NCI-H345 (cell line): ENCODE measurements at regions not wholly inside any gene's neighbourhood (a gene's known extent, or its start where the extent isn't known, plus 50 kb on each side); places are given as distances from the start of the nearest gene placed in this dataset.
"Not testable (repeated sequence)": the region's sequence is repeated elsewhere in the genome, so short reads cannot be mapped to it uniquely, and the experiment has no call there.

Experiments used
- DNase-seq: peaks from one replicate; lab custom pipeline; 2025; lab: John Stamatoyannopoulos, UW

- DNase-seq = no peak
These were observed 158.8 kb downstream of the NDUFA10 start for GRCh38 chr2:239866350-239866749.

GRCh38 chr2:239865856-239866255, 159.3 kb downstream of the NDUFA10 start:
- not testable (repeated sequence) for DNase-seq

DNA sequence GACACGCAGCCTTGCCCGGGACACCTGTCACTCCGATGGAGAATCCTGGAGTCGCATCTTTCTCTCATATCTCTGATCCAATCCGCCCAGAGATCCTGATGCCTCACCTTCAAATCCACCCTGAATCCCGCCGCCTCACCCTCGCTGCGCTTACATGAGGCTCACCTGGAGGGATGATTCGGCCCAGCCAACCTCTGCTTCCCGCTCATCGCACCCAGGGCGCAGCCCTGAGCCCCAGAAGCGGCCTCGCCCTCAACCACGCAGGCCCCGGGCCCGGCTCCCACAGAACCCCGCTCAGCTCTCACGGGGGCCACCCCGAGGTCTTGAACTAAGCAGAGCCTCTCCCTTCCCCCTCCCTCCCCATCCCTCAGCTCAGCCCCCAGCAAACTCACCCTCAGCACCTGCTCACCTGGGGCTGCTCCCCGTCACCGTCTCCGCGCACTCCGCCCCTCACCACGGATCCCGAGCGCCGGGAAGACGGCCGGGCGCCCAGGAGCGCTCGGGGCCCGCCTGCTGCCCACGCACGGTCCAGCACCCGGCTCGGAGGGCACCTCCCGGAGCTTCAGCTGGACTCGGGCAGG, 160.0 kb downstream of the NDUFA10 start:
- no peak for DNase-seq

DNA sequence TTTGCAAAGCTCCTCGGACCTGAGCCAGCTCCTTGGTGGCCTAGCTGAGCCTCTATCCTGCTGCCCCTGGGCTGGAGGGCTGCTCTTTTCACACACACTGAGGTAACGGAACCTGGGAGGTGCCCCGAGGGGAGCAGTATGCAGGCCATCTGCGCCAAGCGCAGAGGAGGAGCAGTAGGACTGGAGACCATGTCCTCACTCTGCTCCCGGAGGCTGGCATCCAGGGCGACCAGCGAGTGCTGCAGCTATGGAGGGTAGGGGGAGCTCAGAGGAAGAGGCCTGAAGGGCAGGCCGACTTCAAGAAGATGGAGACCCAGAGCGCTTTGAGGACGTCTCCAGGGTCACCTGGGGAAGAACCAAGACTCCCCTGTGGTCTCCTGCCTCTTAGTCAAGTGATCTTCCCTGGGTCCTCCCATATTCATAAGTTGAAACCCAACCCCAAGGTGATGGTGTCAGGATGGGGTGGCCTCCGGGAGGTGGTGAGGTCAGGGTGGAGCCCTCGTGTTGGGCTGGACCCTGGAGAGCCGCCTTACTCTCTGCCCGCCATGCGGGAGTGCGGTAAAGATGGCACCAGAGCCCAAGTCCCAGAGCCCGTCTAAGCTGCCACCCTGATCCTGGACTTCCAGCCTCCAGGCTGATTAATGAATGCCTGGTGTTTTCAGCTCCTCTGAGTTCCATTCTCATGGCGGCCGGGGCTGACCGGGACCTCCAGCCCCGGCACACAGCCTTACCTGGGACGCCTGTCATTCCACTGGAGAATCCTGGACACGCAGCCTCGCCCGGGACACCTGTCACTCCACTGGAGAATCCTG, 160.7 kb downstream of the NDUFA10 start:
- DNase-seq = no peak

DNA sequence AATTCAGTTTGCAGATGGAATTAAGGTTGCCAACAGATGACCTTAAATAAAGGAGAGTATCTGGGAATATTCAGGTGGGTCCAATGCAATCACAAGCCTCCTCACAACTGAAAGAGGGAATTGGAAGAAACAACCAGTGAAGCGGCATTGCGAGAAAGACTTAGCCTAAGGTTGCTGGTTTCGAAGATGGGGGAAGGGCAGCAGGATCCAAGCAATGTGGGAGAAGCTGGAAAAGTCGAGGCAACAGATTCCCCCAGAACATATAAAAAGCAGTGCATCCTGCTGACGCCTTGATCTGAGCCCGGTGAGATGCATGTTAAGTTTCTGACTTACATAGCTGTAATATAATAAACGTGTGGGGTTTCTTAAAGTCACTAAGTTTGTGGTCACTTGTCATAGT, 162.5 kb downstream of the NDUFA10 start:
- DNase-seq = no peak

DNA sequence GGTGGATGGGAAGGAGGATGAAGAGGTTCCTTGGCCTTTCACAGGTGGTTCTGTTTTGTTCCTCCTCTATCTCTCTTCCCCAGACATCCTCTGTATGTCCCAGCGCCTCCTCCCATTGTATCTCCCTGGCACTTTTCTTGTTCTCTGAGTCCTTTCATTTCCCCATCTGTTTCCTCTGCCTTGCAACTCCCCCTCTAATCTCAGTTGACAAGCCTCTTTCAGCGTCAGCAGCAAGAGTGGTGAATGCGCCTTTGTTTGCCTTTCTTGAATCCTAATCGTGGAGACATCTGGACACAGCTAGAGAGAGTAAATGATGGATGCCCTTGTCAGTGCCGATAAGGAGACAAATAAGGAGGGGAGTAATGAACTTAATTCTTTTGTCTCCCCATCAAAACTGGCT, 167.0 kb downstream of the NDUFA10 start:
- DNase-seq = no peak

DNA sequence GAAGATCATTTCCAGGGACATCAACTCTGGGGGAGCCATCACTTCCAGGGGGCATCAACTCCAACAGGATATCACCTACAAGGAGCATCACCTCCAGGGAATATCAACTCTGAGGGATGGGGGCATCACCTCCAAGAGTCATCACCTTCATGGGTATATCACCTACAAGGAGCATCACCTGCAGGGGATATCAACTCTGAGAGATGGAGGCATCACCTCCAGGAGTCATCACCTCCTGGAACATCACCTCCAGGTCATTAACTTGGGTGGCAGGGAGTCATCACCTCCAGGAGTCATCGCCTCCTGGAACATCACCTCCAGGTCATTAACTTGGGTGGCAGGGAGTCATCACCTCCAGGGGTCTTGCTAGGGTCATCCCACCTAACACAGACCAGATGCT, 167.6 kb downstream of the NDUFA10 start:
- DNase-seq = no peak

GRCh38 chr2:239856620-239857285, 168.4 kb downstream of the NDUFA10 start:
- DNase-seq = no peak

GRCh38 chr2:239855863-239856587, 169.1 kb downstream of the NDUFA10 start:
- DNase-seq = no peak

GRCh38 chr2:239854596-239854995, 170.5 kb downstream of the NDUFA10 start:
- no peak for DNase-seq

DNA sequence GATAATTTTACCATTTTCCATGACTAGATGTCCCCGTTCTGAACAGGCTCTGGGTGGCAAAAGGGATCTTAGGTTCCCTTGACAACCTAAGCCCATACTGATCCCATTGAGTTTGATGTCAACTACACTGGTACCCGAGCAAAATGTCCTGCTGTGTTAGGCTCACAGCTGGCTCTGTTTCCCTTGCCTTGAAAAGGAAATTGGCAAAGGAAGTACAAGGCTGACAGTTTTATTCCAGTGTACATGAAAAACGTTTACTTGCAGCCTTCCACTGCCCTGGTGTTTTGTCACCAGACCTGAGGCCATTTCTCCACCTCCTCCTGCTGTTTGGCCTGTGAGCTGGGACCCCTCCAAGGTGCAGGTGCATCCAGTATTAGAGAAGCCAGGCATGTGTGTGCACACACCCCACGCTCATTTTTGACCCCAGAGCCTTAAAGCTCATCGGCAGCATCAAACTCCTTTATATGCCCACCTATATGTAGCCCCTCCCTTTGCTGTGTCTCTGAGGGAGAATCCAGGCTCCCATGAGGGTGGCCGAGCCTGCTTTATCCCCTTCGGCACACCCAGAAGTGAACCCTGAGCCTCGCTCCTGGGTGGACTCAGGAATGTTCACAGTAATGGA, 171.3 kb downstream of the NDUFA10 start:
- DNase-seq = no peak

DNA sequence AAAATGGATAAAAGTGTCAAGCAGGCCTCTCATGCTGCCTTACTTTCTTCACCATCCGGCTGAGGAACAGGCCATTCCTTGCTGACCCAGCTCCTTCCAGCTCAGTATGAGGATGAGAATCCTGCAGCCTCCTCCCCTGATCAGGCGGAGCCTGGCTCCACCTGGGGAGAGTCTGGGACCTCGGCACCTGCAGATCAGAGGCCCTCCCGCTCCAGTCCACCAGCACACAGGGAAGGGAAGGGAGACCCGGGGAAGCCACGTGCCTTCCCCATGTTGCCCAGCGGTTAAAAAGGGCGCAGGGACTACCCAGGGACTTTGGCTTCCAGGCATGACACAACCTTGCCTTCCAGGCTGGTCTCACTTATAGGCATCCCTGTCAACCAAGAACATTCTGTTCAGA, 172.0 kb downstream of the NDUFA10 start:
- DNase-seq = no peak

GRCh38 chr2:239852272-239852671, 172.9 kb downstream of the NDUFA10 start:
- no peak for DNase-seq

DNA sequence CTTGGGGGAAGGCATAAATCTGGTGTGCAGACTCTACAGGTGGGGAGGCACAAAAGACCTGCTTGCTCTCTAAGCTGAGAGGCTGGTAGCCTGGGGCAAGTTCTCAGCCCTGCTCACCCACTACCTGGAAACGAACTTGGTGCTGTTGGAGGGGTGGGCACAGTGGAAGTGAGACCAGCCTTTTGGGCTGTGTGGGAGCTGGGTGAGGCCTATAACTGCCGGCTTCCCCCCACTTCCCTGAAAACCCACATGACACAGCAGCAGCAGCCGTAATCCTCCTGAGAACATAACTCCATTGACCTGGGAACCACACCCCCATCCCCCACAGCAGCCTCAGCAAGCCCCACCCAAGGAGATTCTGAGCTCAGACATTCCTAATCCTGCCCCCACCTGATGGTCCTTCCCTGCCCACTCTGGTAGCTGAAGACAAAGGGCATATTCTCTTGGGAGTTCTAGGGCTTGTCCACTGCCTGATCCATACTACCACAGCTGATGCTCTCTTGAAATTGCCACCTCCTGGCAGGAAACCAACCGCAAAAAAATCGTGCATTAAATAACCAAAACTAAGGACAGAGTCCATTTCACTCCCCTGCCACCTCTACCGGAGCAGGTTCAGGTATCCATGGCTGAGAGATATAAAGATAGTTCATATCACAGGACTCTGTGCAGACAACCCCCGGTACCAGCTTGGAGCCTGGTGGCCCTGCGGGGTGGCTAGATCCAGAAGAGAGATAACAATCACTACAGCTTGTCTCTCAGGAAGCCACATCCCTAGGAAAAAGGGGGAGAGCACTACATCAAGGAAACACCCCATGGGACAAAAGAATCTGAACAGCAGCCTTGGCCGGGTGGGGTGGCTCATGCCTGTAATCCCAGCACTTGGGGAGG, 178.1 kb downstream of the NDUFA10 start:
- no peak for DNase-seq

DNA sequence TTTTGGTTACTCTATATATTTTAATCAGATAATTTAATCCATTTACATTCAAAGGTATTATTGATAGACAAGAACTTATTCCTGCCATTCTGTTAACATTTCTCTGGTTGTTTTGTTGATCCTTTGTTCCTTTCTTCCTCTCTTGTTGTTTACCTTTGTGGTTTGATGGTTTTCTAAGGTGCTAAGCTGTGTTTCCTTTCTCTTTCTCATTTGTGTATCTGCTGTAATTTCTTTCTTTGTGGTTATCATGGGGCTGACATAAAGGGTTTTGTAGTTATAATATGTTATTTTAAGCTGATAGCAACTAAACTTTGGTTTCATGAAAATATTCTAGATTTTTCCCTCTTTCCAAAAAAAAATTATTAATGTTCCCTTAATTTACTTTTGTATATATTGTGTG, 179.2 kb downstream of the NDUFA10 start:
- DNase-seq = no peak

DNA sequence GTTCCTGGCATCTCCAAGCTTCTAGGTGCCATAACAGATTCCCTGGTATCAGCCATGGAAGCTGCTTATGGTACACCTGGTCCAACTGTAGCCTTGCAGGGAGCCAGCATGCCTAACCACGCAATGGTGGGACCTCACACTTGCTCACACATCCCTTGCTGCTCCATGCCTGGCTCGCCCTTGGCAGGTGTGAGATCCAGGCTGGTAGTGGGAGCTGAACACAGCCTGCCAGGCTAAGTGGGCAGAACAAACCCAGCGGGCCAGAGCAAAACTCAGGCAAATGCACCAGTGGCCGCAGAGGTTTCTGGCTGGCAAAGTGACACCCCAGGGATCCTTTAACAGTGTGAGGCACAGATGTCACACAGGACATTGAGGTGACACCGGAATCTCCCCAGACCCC, 185.8 kb downstream of the NDUFA10 start:
- no peak for DNase-seq

DNA sequence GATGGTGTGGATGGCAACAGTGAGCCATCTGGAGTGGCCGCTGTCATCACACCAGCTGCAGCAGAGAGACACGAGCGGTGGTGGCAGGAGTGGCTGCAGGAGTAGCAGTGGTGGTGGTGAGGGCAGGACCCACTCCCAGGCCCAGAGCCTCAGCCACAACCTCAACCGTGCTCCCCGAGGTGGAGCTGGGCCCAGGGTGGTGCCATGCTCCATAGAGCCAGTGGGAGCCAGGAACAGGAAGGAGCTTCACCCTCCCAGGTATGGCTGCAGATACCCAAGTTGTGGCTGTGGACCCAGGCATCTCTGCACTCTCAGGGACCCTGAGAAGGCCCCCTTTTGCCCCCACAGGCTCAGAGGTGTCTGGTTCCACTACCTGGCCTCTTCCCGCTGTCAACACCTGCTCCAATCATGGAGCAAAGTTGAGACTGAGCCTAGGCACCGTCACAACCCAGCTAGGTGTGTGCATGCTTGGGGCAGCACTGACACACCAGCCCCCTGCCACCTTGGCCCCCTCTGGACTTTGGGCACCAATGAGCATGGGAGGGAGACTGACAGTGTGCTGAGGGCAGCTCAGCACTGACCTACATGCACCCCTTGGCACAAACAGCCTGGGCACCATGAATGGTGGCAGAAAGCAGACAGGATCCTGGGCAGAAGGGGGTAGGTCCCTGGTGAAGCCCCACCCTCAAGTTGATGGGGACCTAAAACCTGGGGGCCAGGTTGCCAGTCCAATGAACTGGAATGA, 188.9 kb downstream of the NDUFA10 start:
- no peak for DNase-seq

DNA sequence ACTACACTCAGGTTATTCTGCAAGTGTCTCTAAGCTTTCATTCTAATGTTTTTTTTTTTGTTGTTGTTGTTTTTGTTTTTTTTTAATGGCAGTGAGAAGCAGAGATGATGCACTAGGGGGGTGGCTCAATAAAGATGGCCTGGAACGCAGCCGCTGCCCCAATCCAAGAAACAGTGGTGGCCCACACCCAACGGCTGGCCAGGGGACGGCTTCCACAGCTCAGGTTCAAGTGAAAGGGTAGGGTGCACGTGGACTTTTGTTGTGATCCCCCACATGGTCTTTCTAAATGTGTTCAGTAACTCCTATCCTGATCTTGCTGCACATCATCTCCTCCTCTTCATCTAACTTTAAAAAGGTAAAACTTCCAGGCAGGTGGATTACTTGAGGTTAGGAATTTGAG, 190.1 kb downstream of the NDUFA10 start:
- DNase-seq = no peak

GRCh38 chr2:239834143-239834542, 191.0 kb downstream of the NDUFA10 start:
- no peak for DNase-seq
